Neural progenitor cell (in vitro differentiated cells): ENCODE measurements at regions not wholly inside any gene's neighbourhood (a gene's known extent, or its start where the extent isn't known, plus 50 kb on each side); places are given as distances from the start of the nearest gene placed in this dataset.

ENCODE experiments used
- DNase-seq: peaks from one replicate; pipeline ENCODE4 v3.0.0-alpha.2; 2016; ENCODE audit warnings: low spot score
- H2AFZ ChIP-seq: fragments of 200-600 bp; sonication (generic); replicated peaks from 2 replicates; pipeline ENCODE4 v1.6.1; 2016; ENCODE audit warnings: antibody characterized with exemption
- H3F3A ChIP-seq: fragments of 200-600 bp; sonication (generic); 2 replicates; pipeline ENCODE4 v1.6.1; 2016; ENCODE audit warnings: antibody characterized with exemption, low read depth
- H3K27ac ChIP-seq: fragments of 200-600 bp; sonication (generic); 2 replicates; pipeline ENCODE4 v1.5.1; 2016; ENCODE audit warnings: mild to moderate bottlenecking
- H3K27me3 ChIP-seq: fragments of 200-600 bp; sonication (generic); 2 replicates; pipeline ENCODE4 v1.6.1; 2016; ENCODE audit warnings: mild to moderate bottlenecking, moderate library complexity
- H3K36me3 ChIP-seq: fragments of 200-600 bp; sonication (generic); 2 replicates; pipeline ENCODE4 v1.5.1; 2016
- H3K4me1 ChIP-seq: fragments of 200-600 bp; sonication (generic); 2 replicates; pipeline ENCODE4 v1.6.1; 2016; ENCODE audit warnings: mixed run types
- H3K4me2 ChIP-seq: fragments of 200-600 bp; sonication (generic); 2 replicates; pipeline ENCODE4 v1.6.1; 2016
- H3K4me3 ChIP-seq: fragments of 200-600 bp; sonication (generic); 2 replicates; pipeline ENCODE4 v1.5.1; 2016
- H3K79me2 ChIP-seq: fragments of 200-600 bp; sonication (generic); 2 replicates; pipeline ENCODE4 v1.6.1; 2016; ENCODE audit warnings: low read depth
- H3K9ac ChIP-seq: fragments of 200-600 bp; sonication (generic); 2 replicates; pipeline ENCODE4 v1.6.1; 2016
- H3K9me3 ChIP-seq: fragments of 200-600 bp; sonication (generic); 2 replicates; pipeline ENCODE4 v1.5.1; 2016; ENCODE audit warnings: low read depth
- H4K20me1 ChIP-seq: fragments of 200-600 bp; sonication (generic); 2 replicates; pipeline ENCODE4 v1.6.1; 2016; ENCODE audit warnings: low read depth
- H3K27ac Mint-ChIP-seq: 3 replicates; pipeline ENCODE4 v1.8.0; 2021; ENCODE audit warnings: mixed read lengths
- H3K27me3 Mint-ChIP-seq: 2 replicates; pipeline ENCODE4 v1.8.0; 2022; ENCODE audit warnings: low read depth, mild to moderate bottlenecking, inconsistent platforms, moderate library complexity, mixed read lengths; ENCODE audit not compliant: insufficient read depth
- H3K36me3 Mint-ChIP-seq: 3 replicates; pipeline ENCODE4 v1.8.0; 2021; ENCODE audit warnings: mixed read lengths
- H3K4me1 Mint-ChIP-seq: 3 replicates; pipeline ENCODE4 v1.8.0; 2021; ENCODE audit warnings: mixed read lengths
- H3K4me3 Mint-ChIP-seq: 3 replicates; pipeline ENCODE4 v1.8.0; 2021; ENCODE audit warnings: mild to moderate bottlenecking, moderate library complexity, mixed read lengths
- H3K9me3 Mint-ChIP-seq: 3 replicates; pipeline ENCODE4 v1.8.0; 2020; ENCODE audit warnings: mixed read lengths
- EZH2 ChIP-seq: fragments of 200-600 bp; sonication (generic); IDR thresholded peaks from 2 replicates; pipeline ENCODE4 v1.6.1; 2017; ENCODE audit warnings: antibody characterized with exemption, mild to moderate bottlenecking, moderate library complexity
- EZH2phosphoT487 ChIP-seq: fragments of 200-600 bp; sonication (generic); IDR thresholded peaks from 2 replicates; pipeline ENCODE4 v1.6.1; 2017; ENCODE audit warnings: antibody characterized with exemption
- TF ChIP-seq, protein P1 (sequence below): fragments of 200-600 bp; sonication (generic); IDR thresholded peaks from 2 replicates; pipeline ENCODE4 v1.5.1; 2017; ENCODE audit warnings: antibody characterized with exemption, mild to moderate bottlenecking

DNA sequence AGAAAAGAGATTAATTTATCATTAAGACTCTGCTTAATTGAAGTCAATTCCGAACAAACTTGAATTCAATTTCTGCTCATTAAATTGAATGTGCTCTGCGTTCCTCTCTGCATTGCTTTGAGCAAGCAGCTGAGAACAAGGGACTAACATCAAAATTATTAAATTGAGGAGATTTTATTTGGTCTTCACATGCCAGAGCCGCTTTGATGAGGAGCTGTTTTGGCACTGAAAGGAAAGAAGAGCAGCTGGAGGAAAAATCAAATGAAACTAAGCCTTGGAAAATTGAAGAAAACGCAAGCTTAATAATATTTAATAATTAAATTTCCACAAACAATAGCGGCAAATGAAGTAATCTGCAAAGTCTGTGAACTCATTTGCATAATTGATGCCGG, 222.0 kb upstream of the PKN2 start:
- H3K4me3 ChIP-seq, result peak overlapping the region; percentile 58
- H3F3A ChIP-seq, result peaks cover 12% of the 10 kb centered on the region
- Mint-ChIP-seq H3K4me3 (peak overlapping the region; percentile 82), H3K4me1 (peaks cover 6% of the 10 kb centered on the region), H3K9me3 (no peaks in the 10 kb centered on the region), H3K36me3 (no peaks in the 10 kb centered on the region), H3K27me3 (peaks cover 2% of the 10 kb centered on the region), H3K27ac (no peak overlapping the region)
- peaks cover 7% of the 10 kb centered on the region for H3K27me3 ChIP-seq
- peak overlapping the region; percentile 80 for H3K4me2 ChIP-seq
- H4K20me1 ChIP-seq, result no peaks in the 10 kb centered on the region
- peaks cover 12% of the 10 kb centered on the region for H3K4me1 ChIP-seq
- peak overlapping the region; percentile 88 for H2AFZ ChIP-seq
- no peaks in the 10 kb centered on the region for H3K9me3 ChIP-seq
- no peak for DNase-seq
- no peak overlapping the region for H3K9ac ChIP-seq
- H3K36me3 ChIP-seq, result no peaks in the 10 kb centered on the region
- no peak for TF ChIP-seq EZH2phosphoT487
- no peak for TF ChIP-seq EZH2
- TF ChIP-seq, protein P1, sequence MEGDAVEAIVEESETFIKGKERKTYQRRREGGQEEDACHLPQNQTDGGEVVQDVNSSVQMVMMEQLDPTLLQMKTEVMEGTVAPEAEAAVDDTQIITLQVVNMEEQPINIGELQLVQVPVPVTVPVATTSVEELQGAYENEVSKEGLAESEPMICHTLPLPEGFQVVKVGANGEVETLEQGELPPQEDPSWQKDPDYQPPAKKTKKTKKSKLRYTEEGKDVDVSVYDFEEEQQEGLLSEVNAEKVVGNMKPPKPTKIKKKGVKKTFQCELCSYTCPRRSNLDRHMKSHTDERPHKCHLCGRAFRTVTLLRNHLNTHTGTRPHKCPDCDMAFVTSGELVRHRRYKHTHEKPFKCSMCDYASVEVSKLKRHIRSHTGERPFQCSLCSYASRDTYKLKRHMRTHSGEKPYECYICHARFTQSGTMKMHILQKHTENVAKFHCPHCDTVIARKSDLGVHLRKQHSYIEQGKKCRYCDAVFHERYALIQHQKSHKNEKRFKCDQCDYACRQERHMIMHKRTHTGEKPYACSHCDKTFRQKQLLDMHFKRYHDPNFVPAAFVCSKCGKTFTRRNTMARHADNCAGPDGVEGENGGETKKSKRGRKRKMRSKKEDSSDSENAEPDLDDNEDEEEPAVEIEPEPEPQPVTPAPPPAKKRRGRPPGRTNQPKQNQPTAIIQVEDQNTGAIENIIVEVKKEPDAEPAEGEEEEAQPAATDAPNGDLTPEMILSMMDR, result no peak
- no peak overlapping the region for H3K27ac ChIP-seq
- no peaks in the 10 kb centered on the region for H3K79me2 ChIP-seq

DNA sequence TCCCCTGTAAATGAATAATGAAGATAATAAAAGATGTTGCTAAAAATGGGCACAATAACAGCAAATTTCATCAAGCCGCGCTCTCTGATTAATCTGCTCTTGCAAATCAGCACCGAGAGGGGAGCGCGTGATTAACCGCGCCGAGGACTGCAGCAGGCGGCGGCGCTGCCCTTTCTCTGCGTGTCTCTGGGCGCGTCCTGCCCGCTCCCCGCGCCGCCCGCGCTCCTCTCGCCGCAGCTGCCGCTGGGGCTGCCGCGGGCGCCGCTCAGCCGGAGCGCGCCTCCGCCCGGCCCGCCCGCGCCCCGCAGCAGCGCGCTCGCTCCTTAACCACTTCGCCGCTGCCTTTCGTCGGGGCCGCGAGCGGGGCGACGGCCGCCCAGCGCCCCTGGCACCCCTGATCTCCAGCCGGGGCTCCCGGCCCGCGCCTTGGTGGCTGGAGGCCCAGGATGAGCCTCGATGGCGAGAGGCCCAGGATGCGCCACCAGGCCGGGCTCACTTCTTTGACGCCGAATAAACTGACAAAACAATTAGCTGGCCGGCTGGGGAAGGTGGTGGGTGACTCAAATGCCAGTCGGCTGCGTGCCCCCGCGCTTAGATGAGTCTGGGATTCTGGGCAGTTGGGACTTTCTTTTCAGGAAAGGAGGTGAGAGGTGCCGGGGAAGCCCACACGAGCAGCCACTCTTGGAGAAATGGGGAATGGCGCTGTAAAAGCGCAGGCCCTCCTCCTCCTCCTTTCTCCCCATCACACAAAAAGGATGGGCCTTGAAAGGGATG, 221.4 kb upstream of the PKN2 start:
- peaks cover 7% of the 10 kb centered on the region for H3K27me3 ChIP-seq
- no peaks in the 10 kb centered on the region for H3K79me2 ChIP-seq
- Mint-ChIP-seq H3K36me3 (no peaks in the 10 kb centered on the region), H3K27me3 (peaks cover 4% of the 10 kb centered on the region), H3K4me1 (peaks cover 6% of the 10 kb centered on the region), H3K4me3 (peak overlapping the region; percentile 83), H3K27ac (no peak overlapping the region), H3K9me3 (peaks cover 3% of the 10 kb centered on the region)
- H3F3A ChIP-seq, result peaks cover 12% of the 10 kb centered on the region
- no peak for TF ChIP-seq EZH2
- TF ChIP-seq, protein P1, result no peak
- peaks cover 12% of the 10 kb centered on the region for H3K4me1 ChIP-seq
- no peak overlapping the region for H3K27ac ChIP-seq
- H2AFZ ChIP-seq, result peak overlapping the region; percentile 100
- peak; percentile 87 for DNase-seq
- H3K9me3 ChIP-seq, result no peaks in the 10 kb centered on the region
- no peaks in the 10 kb centered on the region for H4K20me1 ChIP-seq
- H3K9ac ChIP-seq, result peak overlapping the region; percentile 59
- peak overlapping the region; percentile 80 for H3K4me2 ChIP-seq
- H3K36me3 ChIP-seq, result no peaks in the 10 kb centered on the region
- H3K4me3 ChIP-seq, result peak overlapping the region; percentile 58

DNA sequence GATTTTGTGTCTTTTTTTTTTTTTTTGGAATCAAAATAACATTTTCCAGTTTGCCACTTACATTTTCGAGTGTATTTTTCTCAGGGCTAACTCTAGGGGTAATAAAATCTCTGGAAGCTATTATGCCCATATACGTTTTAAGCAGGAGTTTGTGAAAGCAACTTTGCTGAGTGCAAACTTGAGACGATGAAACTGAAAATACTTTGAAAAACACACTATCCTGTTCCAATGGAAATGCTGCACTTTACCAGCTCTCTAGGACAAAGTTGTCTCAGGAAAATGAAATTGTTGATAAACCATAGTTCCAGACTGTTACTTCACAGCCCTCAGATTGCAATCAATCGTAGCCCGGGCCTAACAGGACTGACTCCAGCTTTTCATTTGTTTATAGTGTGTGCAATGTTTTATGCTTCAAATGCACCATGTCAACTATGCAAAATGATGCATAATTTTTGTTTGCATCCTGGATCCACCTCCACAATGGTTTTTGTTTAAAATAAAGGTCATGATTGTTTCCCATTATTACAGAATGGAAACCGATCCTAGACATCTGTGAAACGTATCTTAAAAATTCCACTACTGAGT, 220.6 kb upstream of the PKN2 start:
- no peak for DNase-seq
- Histone ChIP-seq H3K79me2 (no peaks in the 10 kb centered on the region), H3K9me3 (no peaks in the 10 kb centered on the region), H4K20me1 (no peaks in the 10 kb centered on the region), H2AFZ (peak overlapping the region; percentile 100), H3K36me3 (no peaks in the 10 kb centered on the region), H3K4me2 (peak overlapping the region; percentile 80), H3K27ac (no peak overlapping the region), H3K4me1 (peaks cover 12% of the 10 kb centered on the region), H3F3A (peaks cover 12% of the 10 kb centered on the region), H3K4me3 (peak overlapping the region; percentile 58), H3K27me3 (peaks cover 7% of the 10 kb centered on the region), H3K9ac (no peak overlapping the region)
- TF ChIP-seq EZH2phosphoT487, result no peak
- no peak for TF ChIP-seq EZH2
- TF ChIP-seq, protein P1, result no peak
- no peaks in the 10 kb centered on the region for H3K36me3 Mint-ChIP-seq
- H3K4me3 Mint-ChIP-seq, result peak overlapping the region; percentile 83
- peaks cover 6% of the 10 kb centered on the region for H3K4me1 Mint-ChIP-seq
- peaks cover 4% of the 10 kb centered on the region for H3K27me3 Mint-ChIP-seq
- peaks cover 6% of the 10 kb centered on the region for H3K9me3 Mint-ChIP-seq
- no peak overlapping the region for H3K27ac Mint-ChIP-seq
